Lower leg skin (tissue), 4 donors: ENCODE measurements at regions not wholly inside any gene's neighbourhood (a gene's known extent, or its start where the extent isn't known, plus 50 kb on each side); places are given as distances from the start of the nearest gene placed in this dataset.
A peak's percentile ranks its signal among the peaks of the same experiment; 100 is the strongest.

Experiments used
- DNase-seq, 2 donors: peaks; one replicate each; pipeline ENCODE4 v3.0.0-alpha.2; 2019; ENCODE audit warnings: low spot score in 2 of 2
- H3K4me3 ChIP-seq: fragments of 200-600 bp; sonication (generic); 2 replicates; pipeline ENCODE4 v1.5.1; 2017; ENCODE audit warnings: mild to moderate bottlenecking, low read depth; ENCODE audit not compliant: poor library complexity, severe bottlenecking
- POLR2A ChIP-seq, 2 donors: fragments of 450-650 bp; IDR thresholded peaks; one replicate each; pipeline ENCODE4 v1.6.1; 2016 to 2017; ENCODE audit warnings: antibody characterized with exemption in 2 of 2, mild to moderate bottlenecking in 1 of 2, moderate library complexity in 1 of 2
- whole genome bisulfite sequencing, 2 donors: methylation state at CpG; one replicate each; pipeline ENCODE4 v1.1.5; 2018; 5-methylcytosine and 5-hydroxymethylcytosine counted together
- intact Hi-C: fragments of 100-400 bp; cut with DNase I; formaldehyde crosslinking; loops from one replicate; pipeline ENCODE4 v1.15.0; 2023; ENCODE audit warnings: low total_unique reads
- TF ChIP-seq, protein P1 (sequence below), 3 donors: fragments of 450-650 bp; IDR thresholded peaks; one replicate each; pipeline ENCODE4 v1.5.1; 2016; ENCODE audit warnings: antibody characterized with exemption in 3 of 3, mild to moderate bottlenecking in 3 of 3, moderate library complexity in 2 of 3

DNA sequence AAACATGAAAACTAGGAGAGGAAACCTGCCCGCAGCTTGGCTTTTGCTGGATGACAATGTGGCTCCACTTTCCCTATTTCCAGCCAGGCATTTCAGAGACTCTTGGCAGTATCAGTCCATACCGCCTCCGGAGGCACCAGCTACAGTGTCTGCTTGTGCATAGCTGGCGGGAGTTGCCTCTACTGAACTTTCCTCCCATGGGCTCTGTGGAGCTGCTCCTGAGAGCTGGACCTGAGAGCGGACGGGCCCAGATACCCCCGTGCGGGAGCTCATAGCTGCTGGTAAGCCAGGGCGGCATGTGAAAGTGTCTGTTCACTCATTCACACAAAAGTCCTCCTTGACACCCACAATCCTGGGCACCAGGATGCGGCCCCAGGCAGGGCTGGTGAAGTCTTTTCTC, 130.3 kb upstream of the PMEPA1 start:
- intact Hi-C loops: no loop called here
- whole genome bisulfite sequencing, 2 donors: 66 to 72% methylated on average over 10 of the region's 10 CpGs
- TF ChIP-seq, protein P1, sequence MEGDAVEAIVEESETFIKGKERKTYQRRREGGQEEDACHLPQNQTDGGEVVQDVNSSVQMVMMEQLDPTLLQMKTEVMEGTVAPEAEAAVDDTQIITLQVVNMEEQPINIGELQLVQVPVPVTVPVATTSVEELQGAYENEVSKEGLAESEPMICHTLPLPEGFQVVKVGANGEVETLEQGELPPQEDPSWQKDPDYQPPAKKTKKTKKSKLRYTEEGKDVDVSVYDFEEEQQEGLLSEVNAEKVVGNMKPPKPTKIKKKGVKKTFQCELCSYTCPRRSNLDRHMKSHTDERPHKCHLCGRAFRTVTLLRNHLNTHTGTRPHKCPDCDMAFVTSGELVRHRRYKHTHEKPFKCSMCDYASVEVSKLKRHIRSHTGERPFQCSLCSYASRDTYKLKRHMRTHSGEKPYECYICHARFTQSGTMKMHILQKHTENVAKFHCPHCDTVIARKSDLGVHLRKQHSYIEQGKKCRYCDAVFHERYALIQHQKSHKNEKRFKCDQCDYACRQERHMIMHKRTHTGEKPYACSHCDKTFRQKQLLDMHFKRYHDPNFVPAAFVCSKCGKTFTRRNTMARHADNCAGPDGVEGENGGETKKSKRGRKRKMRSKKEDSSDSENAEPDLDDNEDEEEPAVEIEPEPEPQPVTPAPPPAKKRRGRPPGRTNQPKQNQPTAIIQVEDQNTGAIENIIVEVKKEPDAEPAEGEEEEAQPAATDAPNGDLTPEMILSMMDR (IDR thresholded peaks at IDR 0.05): no peak
- no peak for TF ChIP-seq POLR2A (IDR thresholded peaks at IDR 0.05)
- H3K4me3 ChIP-seq: no peak overlapping the region
- DNase-seq: peak in 1 of 2 donors; percentile 84

DNA sequence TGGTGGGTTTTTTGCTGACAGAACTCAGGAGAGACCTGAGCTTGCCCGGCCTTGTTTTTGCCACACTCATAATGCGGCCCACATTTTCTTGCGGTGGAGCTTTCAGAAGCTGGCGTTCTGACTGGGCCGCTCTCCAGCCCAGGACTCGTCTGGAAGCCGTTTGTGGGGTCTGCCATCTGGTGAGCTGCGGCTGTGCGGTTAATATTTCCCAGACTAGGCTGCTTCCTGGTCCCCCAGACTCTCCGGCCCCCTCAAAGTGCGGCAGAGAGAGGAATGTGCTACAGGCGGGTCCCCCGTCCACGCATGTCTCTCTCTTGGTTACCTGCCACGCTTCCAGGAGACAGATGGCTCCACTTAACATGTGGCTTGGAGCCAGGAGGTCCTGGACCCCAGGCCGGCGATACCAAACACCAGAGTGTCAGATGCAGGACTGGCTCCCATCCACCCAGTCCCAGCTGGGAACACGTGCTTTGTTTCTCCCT, 128.9 kb upstream of the PMEPA1 start:
- 61 to 62% methylated on average over 18 of the region's 18 CpGs for WGBS, 2 donors
- DNase-seq: peak in 1 of 2 donors; percentile 68
- TF ChIP-seq, protein P1 (IDR thresholded peaks at IDR 0.05): no peak
- no peak for TF ChIP-seq POLR2A (IDR thresholded peaks at IDR 0.05)
- intact Hi-C loops: no loop called here
- H3K4me3 ChIP-seq: no peak overlapping the region

DNA sequence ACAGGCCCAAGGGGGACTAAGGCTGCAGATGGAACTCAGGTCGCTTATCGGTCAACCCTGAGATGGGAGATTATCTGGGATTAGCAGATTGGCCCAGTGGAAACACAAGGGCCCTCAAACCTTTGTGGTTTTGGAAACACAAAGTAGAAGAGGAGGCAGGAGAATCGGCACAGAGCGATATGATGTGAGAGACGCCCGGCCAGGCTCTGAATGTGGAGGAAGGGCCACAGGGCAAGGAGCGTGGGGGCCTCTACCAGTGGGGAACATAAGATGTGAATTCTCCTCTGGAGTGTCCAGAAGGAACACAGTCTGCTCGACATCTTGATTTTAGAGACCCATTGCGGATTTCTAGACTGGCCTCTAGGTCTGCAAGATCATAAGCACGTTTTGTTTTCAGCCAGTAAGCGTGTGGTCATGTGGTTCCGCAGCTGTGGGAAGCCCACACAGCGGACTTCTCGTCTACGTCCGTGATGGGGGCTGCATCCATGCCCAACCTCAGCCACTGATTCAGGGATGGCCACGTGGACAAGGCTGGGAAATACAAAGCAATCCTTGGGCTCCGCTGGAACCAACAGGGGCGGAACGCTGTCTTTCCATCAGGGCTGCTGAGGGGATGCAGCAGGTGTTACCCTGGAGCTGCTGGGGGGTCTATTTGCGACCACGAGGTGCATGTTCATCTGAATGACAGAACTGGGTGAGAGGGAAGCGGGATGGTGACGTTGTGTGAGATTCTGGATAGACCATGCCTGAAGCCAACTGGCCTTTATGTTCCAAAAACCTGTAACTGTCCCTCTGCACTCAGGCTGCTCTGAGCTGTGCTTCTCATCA, 127.6 kb upstream of the PMEPA1 start:
- TF ChIP-seq POLR2A (IDR thresholded peaks at IDR 0.05): no peak
- TF ChIP-seq, protein P1 (IDR thresholded peaks at IDR 0.05): no peak
- DNase-seq: peak in 1 of 2 donors; percentile 74

DNA sequence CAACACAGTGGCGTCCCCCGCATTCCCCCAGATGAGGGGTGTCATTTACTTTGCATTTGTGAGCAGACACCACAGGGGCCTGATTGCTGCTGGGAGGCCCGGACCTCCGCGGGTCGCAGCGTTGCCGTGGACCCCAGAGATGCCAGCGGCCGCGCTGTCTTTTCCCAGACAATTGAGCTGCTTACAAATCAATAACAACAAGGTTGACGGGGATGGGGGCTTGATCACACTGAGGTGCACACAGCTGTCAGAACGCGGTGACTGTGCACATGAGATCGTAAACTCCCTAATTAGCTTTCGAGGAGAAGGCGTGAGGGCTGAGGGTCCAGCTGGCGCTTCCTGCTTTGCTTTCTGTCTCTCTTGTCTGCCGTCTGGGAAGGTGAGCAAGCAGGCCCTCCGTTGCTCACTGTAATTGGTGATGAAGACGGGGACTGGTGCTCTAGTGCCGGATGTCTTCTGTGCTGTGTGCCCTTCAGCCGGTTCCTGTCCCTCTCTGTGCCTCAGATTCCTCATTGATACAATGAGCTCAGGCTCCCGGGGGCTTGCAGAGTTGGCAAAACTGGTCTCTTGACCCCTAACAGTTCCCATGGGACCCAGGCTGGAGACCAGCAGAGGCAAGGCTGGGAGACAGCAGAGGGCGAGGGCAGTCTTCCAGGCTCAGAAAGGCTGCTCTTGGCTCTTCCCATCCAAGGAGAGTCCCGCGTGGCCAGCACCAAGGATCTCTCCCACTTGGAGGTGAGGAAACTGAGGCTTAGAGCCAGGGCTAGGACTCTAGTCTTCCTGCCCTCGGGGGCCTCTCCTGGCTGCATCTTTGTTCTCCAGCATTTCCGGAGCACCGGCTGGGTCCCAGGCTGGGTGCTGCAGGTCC, 126.0 kb upstream of the PMEPA1 start:
- TF ChIP-seq, protein P1 (IDR thresholded peaks at IDR 0.05): no peak
- no peak for TF ChIP-seq POLR2A (IDR thresholded peaks at IDR 0.05)
- intact Hi-C loops: no loop called here
- no peak overlapping the region for H3K4me3 ChIP-seq
- DNase-seq: peak in 1 of 2 donors; percentile 76
- 81 to 87% methylated on average over 30 of the region's 30 CpGs for WGBS, 2 donors

More for the DNA sequence above, 127.6 kb upstream of the PMEPA1 start:
- 91 to 96% methylated on average over 24 of the region's 24 CpGs for WGBS, 2 donors
- H3K4me3 ChIP-seq: no peak overlapping the region
- intact Hi-C loops: no loop called here

DNA sequence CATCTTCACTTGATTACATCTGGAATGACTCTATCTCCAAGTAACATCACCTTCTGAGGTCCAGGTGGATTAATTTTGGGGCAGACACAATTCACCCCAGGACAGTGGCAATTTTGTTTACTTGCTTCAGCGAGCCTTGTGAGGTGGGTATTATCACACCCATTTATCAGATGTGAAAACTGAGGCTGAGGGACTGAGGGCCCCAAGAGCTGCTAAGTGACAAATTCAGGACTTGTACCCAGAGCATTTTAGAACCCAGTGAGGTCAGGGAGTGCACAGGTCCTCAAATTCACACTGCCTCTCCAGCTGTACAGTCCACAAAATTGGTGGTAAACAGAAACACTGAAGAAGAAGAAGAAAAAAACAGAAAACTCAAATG, 125.2 kb upstream of the PMEPA1 start:
- intact Hi-C loops: no loop called here
- WGBS, 2 donors: 94 to 100% methylated on average over 1 of the region's 1 CpG
- no peak for DNase-seq

More for the DNA sequence above, 125.2 kb upstream of the PMEPA1 start:
- no peak for TF ChIP-seq POLR2A (IDR thresholded peaks at IDR 0.05)
- TF ChIP-seq, protein P1 (IDR thresholded peaks at IDR 0.05): no peak
- H3K4me3 ChIP-seq: no peak overlapping the region
